Right lung (tissue), 2 donors: ENCODE measurements at regions not wholly inside any gene's neighbourhood (a gene's known extent, or its start where the extent isn't known, plus 50 kb on each side); places are given as distances from the start of the nearest gene placed in this dataset.

ENCODE experiments used
- DNase-seq, 2 donors: peaks; one replicate each; pipeline ENCODE4 v3.0.0-alpha.2; 2013

GRCh38 chr2:47265751-47266231, 89.5 kb upstream of the CALM2 start:
- DNase-seq: no peak

GRCh38 chr2:47265158-47265557, 88.8 kb upstream of the CALM2 start:
- DNase-seq: no peak

GRCh38 chr2:47264686-47265085, 88.4 kb upstream of the CALM2 start:
- DNase-seq: no peak

GRCh38 chr2:47264143-47264542, 87.8 kb upstream of the CALM2 start:
- DNase-seq: no peak

- DNase-seq: no peak
These were observed 86.3 kb upstream of the CALM2 start for GRCh38 chr2:47262657-47263056.

- DNase-seq: no peak
These were observed 84.7 kb upstream of the CALM2 start for GRCh38 chr2:47260971-47261370.

GRCh38 chr2:47259829-47260228, 83.5 kb upstream of the CALM2 start:
- no peak for DNase-seq

GRCh38 chr2:47257946-47258348, 81.6 kb upstream of the CALM2 start:
- DNase-seq: no peak

- no peak for DNase-seq
These were observed 80.2 kb upstream of the CALM2 start for GRCh38 chr2:47256416-47257087.

- DNase-seq: no peak
These were observed 79.5 kb upstream of the CALM2 start for GRCh38 chr2:47255794-47256193.

GRCh38 chr2:47254464-47254863, 78.2 kb upstream of the CALM2 start:
- no peak for DNase-seq

- DNase-seq: no peak
These were observed 77.1 kb upstream of the CALM2 start for GRCh38 chr2:47253447-47253846.

- no peak for DNase-seq
These were observed 75.0 kb upstream of the CALM2 start for GRCh38 chr2:47251404-47251675.

- no peak for DNase-seq
These were observed 74.5 kb upstream of the CALM2 start for GRCh38 chr2:47250586-47251403.

GRCh38 chr2:47249931-47250330, 73.6 kb upstream of the CALM2 start:
- no peak for DNase-seq

- no peak for DNase-seq
These were observed 73.0 kb upstream of the CALM2 start for GRCh38 chr2:47249157-47249900.

GRCh38 chr2:47243596-47244323, 67.4 kb upstream of the CALM2 start:
- no peak for DNase-seq

- DNase-seq: no peak
These were observed 65.4 kb upstream of the CALM2 start for GRCh38 chr2:47241715-47242114.

GRCh38 chr2:47239119-47239969, 63.0 kb upstream of the CALM2 start:
- DNase-seq: no peak

- DNase-seq: no peak
These were observed 62.3 kb upstream of the CALM2 start for GRCh38 chr2:47238638-47239037.
